Progenitor cell of endocrine pancreas (in vitro differentiated cells): ENCODE measurements at regions not wholly inside any gene's neighbourhood (a gene's known extent, or its start where the extent isn't known, plus 50 kb on each side); places are given as distances from the start of the nearest gene placed in this dataset.

Source experiments
- DNase-seq: peaks from one replicate; pipeline ENCODE4 v3.0.0; 2021; ENCODE audit warnings: low spot score; ENCODE audit not compliant: unreplicated experiment
- H3K27ac Mint-ChIP-seq: 2 replicates; pipeline ENCODE4 v1.8.0; 2021; ENCODE audit warnings: mild to moderate bottlenecking, moderate library complexity, mixed read lengths
- H3K27me3 Mint-ChIP-seq: 2 replicates; pipeline ENCODE4 v1.8.0; 2021; ENCODE audit warnings: mixed read lengths
- H3K36me3 Mint-ChIP-seq: 2 replicates; pipeline ENCODE4 v1.8.0; 2022; ENCODE audit warnings: mixed read lengths; ENCODE audit not compliant: insufficient read depth
- H3K4me1 Mint-ChIP-seq: 2 replicates; pipeline ENCODE4 v1.8.0; 2021; ENCODE audit warnings: low read depth, mixed read lengths
- H3K4me3 Mint-ChIP-seq: 2 replicates; pipeline ENCODE4 v1.8.0; 2021; ENCODE audit warnings: low read depth, mild to moderate bottlenecking, moderate library complexity, mixed read lengths
- H3K9me3 Mint-ChIP-seq: 2 replicates; pipeline ENCODE4 v1.8.0; 2021; ENCODE audit warnings: low read depth, mixed read lengths
- TF ChIP-seq, protein P1 (sequence below): fragments of 200-600 bp; sonication (generic); IDR thresholded peaks from one replicate; pipeline ENCODE4 v1.5.0; 2021; ENCODE audit warnings: antibody characterized with exemption, mild to moderate bottlenecking; ENCODE audit not compliant: unreplicated experiment

- Mint-ChIP-seq H3K4me1 (peaks cover 2% of the 10 kb centered on the region), H3K4me3 (no peak overlapping the region), H3K36me3 (no peaks in the 10 kb centered on the region), H3K9me3 (peaks cover 4% of the 10 kb centered on the region), H3K27ac (no peak overlapping the region), H3K27me3 (no peaks in the 10 kb centered on the region)
- TF ChIP-seq, protein P1, sequence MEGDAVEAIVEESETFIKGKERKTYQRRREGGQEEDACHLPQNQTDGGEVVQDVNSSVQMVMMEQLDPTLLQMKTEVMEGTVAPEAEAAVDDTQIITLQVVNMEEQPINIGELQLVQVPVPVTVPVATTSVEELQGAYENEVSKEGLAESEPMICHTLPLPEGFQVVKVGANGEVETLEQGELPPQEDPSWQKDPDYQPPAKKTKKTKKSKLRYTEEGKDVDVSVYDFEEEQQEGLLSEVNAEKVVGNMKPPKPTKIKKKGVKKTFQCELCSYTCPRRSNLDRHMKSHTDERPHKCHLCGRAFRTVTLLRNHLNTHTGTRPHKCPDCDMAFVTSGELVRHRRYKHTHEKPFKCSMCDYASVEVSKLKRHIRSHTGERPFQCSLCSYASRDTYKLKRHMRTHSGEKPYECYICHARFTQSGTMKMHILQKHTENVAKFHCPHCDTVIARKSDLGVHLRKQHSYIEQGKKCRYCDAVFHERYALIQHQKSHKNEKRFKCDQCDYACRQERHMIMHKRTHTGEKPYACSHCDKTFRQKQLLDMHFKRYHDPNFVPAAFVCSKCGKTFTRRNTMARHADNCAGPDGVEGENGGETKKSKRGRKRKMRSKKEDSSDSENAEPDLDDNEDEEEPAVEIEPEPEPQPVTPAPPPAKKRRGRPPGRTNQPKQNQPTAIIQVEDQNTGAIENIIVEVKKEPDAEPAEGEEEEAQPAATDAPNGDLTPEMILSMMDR, result no peak
- no peak for DNase-seq
Measured at GRCh38 chr13:91284335-91284734, 63.2 kb upstream of the MIR17HG start.

DNA sequence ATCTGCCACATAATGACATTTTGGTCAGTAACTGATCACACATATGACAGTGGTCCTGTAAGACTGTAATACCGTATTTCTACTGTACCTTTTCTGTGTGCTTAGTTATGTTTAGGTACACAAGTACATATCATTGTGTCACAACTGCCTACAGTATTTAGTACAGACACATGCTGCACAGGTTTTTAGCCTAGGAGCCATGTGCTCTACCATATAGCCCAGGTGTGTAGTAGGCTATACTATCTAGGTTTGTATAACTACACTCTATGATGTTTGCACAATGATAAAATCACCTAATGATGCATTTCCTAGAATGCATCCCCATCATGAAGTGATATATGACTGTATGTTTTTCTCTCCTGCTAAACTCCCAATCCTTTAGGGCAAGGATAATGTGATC, 61.2 kb upstream of the MIR17HG start:
- Mint-ChIP-seq H3K4me3 (no peak overlapping the region), H3K27ac (no peak overlapping the region), H3K9me3 (peaks cover 4% of the 10 kb centered on the region), H3K4me1 (peaks cover 2% of the 10 kb centered on the region), H3K36me3 (no peaks in the 10 kb centered on the region), H3K27me3 (peaks cover 5% of the 10 kb centered on the region)
- TF ChIP-seq, protein P1, result no peak
- DNase-seq, result no peak

DNA sequence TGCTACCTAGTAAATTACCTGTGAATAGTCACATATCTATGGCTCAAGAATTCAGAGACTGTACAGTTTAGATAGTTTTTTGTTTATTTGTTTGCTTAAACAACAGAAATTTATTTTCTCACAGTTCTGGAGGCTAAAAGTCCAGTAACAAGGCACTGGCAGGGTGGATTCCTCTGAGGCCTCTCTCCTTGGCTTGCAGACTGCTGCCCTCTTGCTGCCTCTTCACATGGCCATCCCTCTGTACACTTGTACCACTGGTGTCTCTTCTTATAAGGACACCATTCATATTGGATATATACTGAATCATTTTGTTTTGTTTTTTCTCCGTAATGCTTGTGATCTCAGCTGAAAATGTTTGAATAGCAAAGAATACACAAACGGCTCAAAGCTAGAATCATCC, 56.4 kb upstream of the MIR17HG start:
- DNase-seq, result no peak
- no peak overlapping the region for H3K27ac Mint-ChIP-seq
- H3K4me1 Mint-ChIP-seq, result peaks cover 2% of the 10 kb centered on the region
- TF ChIP-seq, protein P1, result no peak
- H3K27me3 Mint-ChIP-seq, result peaks cover 13% of the 10 kb centered on the region
- H3K4me3 Mint-ChIP-seq, result no peak overlapping the region
- no peaks in the 10 kb centered on the region for H3K36me3 Mint-ChIP-seq
- H3K9me3 Mint-ChIP-seq, result peaks cover 4% of the 10 kb centered on the region

DNA sequence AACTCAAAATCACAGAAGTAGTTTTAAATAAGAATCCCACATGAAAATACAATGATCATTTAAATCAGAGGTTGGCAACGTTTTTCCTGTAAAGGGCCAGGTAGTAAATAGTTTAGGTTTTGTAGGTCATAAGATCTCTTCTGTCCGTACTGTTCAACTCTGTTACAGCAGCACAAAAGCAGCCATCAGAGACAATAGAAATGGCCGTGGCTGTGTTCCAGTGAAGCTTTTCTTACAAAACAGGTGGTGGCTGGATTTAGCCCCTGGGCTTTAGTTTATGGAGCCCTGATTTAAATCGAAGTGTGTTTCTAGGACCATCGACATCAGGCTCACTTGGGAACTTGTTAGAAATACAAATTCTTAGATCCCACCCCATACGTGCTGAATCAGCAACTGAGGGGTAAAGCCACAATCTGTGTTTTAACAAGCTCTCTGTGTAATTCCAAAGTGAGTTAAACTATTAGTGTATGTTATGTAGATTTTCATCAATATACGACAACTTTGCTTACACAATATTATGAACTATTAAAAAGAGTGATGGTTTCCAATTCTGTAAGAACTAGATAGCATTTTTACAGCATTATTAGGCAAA, 54.8 kb upstream of the MIR17HG start:
- no peaks in the 10 kb centered on the region for H3K36me3 Mint-ChIP-seq
- TF ChIP-seq, protein P1, result no peak
- peaks cover 17% of the 10 kb centered on the region for H3K27me3 Mint-ChIP-seq
- peaks cover 4% of the 10 kb centered on the region for H3K9me3 Mint-ChIP-seq
- no peak overlapping the region for H3K27ac Mint-ChIP-seq
- no peak for DNase-seq
- H3K4me3 Mint-ChIP-seq, result no peak overlapping the region
- no peaks in the 10 kb centered on the region for H3K4me1 Mint-ChIP-seq

- Mint-ChIP-seq H3K27me3 (peaks cover 16% of the 10 kb centered on the region), H3K4me1 (no peaks in the 10 kb centered on the region), H3K4me3 (no peak overlapping the region), H3K9me3 (no peaks in the 10 kb centered on the region), H3K27ac (no peak overlapping the region), H3K36me3 (no peaks in the 10 kb centered on the region)
- TF ChIP-seq, protein P1, result no peak
- DNase-seq, result no peak
Measured at GRCh38 chr13:91295712-91296410, 51.6 kb upstream of the MIR17HG start.
